ENCODE measurements at regions not wholly inside any gene's neighbourhood (a gene's known extent, or its start where the extent isn't known, plus 50 kb on each side); places are given as distances from the start of the nearest gene placed in this dataset.

GRCh38 chr15:34664418-34664817, 81.0 kb upstream of the GOLGA8B start:
- Histone ChIP-seq H3K36me3 (ENCODE audit: control insufficient read depth in 2 of 2, extremely low read depth in 1 of 2, insufficient read depth in 2 of 2, low read length in 2 of 2) (no peaks in the 10 kb centered on the region), H3K79me2 (ENCODE audit: control insufficient read depth, insufficient read depth, low read length) (no peaks in the 10 kb centered on the region), H4K20me1 (ENCODE audit: control insufficient read depth, extremely low read depth, insufficient read depth, low read length) (no peaks in the 10 kb centered on the region), H3K4me3 (ENCODE audit: control insufficient read depth in 2 of 3, extremely low read depth in 1 of 3, insufficient read depth in 2 of 3, low read depth in 1 of 3, low read length in 3 of 3) (no peak overlapping the region), H2AFZ (ENCODE audit: control insufficient read depth, low read length) (no peak overlapping the region), H3K9me1 (ENCODE audit: control insufficient read depth, extremely low read depth, insufficient read depth, low read length) (no peaks in the 10 kb centered on the region), H3K27ac (ENCODE audit: control insufficient read depth, insufficient read depth, low read length) (no peak overlapping the region), H3K4me1 (ENCODE audit: control insufficient read depth, extremely low read depth, insufficient read depth, low read length) (no peaks in the 10 kb centered on the region), H3K9ac (ENCODE audit: control insufficient read depth, extremely low read depth, insufficient read depth, low read length) (no peak overlapping the region), H3K4me2 (ENCODE audit: control insufficient read depth, extremely low read depth, insufficient read depth, low read depth, low read length) (no peak overlapping the region), H3K27me3 (ENCODE audit: control insufficient read depth, extremely low read depth, insufficient read depth, low read length) (peaks cover 6% of the 10 kb centered on the region), H3K9me3 (ENCODE audit: control insufficient read depth, low read depth, low read length) (no peaks in the 10 kb centered on the region)
- DNase-seq (ENCODE audit: low read depth, low spot score) (no peak), FAIRE-seq (no peak)
- dilution Hi-C loops (cut with MboI; ENCODE audit: extremely low pct_ligation_motif_present, low sequenced_read_pairs), result no loop called here
- TF ChIP-seq EZH2 (IDR thresholded peaks at IDR 0.05; ENCODE audit: low read length), result no peak
- TF ChIP-seq CTCF (optimal IDR thresholded peaks at IDR 0.05 in 1 of 3, IDR thresholded peaks at IDR 0.05 in 1 of 3, conservative IDR thresholded peaks at IDR 0.05 in 1 of 3; ENCODE audit: extremely low read depth in 1 of 3, insufficient read depth in 2 of 3, low read length in 3 of 3), result no peak

- no peak overlapping the region for H3K27ac ChIP-seq (ENCODE audit: control insufficient read depth, insufficient read depth, low read length)
- H3K9me1 ChIP-seq (ENCODE audit: control insufficient read depth, extremely low read depth, insufficient read depth, low read length), result no peaks in the 10 kb centered on the region
- no peak for FAIRE-seq
These were observed 79.7 kb upstream of the GOLGA8B start for GRCh38 chr15:34663101-34663500.

More at GRCh38 chr15:34663101-34663500, 79.7 kb upstream of the GOLGA8B start:
- no peaks in the 10 kb centered on the region for H4K20me1 ChIP-seq (ENCODE audit: control insufficient read depth, extremely low read depth, insufficient read depth, low read length)
- H3K36me3 ChIP-seq (ENCODE audit: control insufficient read depth in 2 of 2, extremely low read depth in 1 of 2, insufficient read depth in 2 of 2, low read length in 2 of 2), result no peaks in the 10 kb centered on the region
- TF ChIP-seq CTCF (optimal IDR thresholded peaks at IDR 0.05 in 1 of 3, IDR thresholded peaks at IDR 0.05 in 1 of 3, conservative IDR thresholded peaks at IDR 0.05 in 1 of 3; ENCODE audit: extremely low read depth in 1 of 3, insufficient read depth in 2 of 3, low read length in 3 of 3) (no peak), EZH2 (IDR thresholded peaks at IDR 0.05; ENCODE audit: low read length) (no peak)
- no peaks in the 10 kb centered on the region for H3K79me2 ChIP-seq (ENCODE audit: control insufficient read depth, insufficient read depth, low read length)
- peaks cover 6% of the 10 kb centered on the region for H3K27me3 ChIP-seq (ENCODE audit: control insufficient read depth, extremely low read depth, insufficient read depth, low read length)
- H3K9me3 ChIP-seq (ENCODE audit: control insufficient read depth, low read depth, low read length), result no peaks in the 10 kb centered on the region
- DNase-seq (ENCODE audit: low read depth, low spot score), result no peak
- dilution Hi-C loops (cut with MboI; ENCODE audit: extremely low pct_ligation_motif_present, low sequenced_read_pairs), result no loop called here
- no peak overlapping the region for H3K9ac ChIP-seq (ENCODE audit: control insufficient read depth, extremely low read depth, insufficient read depth, low read length)
- H3K4me1 ChIP-seq (ENCODE audit: control insufficient read depth, extremely low read depth, insufficient read depth, low read length), result no peaks in the 10 kb centered on the region
- H3K4me2 ChIP-seq (ENCODE audit: control insufficient read depth, extremely low read depth, insufficient read depth, low read depth, low read length), result no peak overlapping the region
- no peak overlapping the region for H2AFZ ChIP-seq (ENCODE audit: control insufficient read depth, low read length)
- H3K4me3 ChIP-seq (ENCODE audit: control insufficient read depth in 2 of 3, extremely low read depth in 1 of 3, insufficient read depth in 2 of 3, low read depth in 1 of 3, low read length in 3 of 3), result no peak overlapping the region

Measured in keratinocyte (primary cell).